SW480 (cell line): ENCODE measurements at regions not wholly inside any gene's neighbourhood (a gene's known extent, or its start where the extent isn't known, plus 50 kb on each side); places are given as distances from the start of the nearest gene placed in this dataset.
"Not testable (repeated sequence)": the region's sequence is repeated elsewhere in the genome, so short reads cannot be mapped to it uniquely, and the experiment has no call there.

ENCODE experiments used
- DNase-seq: peaks from one replicate; pipeline ENCODE4 v3.0.0-alpha.2; 2016; ENCODE audit warnings: low spot score

DNA sequence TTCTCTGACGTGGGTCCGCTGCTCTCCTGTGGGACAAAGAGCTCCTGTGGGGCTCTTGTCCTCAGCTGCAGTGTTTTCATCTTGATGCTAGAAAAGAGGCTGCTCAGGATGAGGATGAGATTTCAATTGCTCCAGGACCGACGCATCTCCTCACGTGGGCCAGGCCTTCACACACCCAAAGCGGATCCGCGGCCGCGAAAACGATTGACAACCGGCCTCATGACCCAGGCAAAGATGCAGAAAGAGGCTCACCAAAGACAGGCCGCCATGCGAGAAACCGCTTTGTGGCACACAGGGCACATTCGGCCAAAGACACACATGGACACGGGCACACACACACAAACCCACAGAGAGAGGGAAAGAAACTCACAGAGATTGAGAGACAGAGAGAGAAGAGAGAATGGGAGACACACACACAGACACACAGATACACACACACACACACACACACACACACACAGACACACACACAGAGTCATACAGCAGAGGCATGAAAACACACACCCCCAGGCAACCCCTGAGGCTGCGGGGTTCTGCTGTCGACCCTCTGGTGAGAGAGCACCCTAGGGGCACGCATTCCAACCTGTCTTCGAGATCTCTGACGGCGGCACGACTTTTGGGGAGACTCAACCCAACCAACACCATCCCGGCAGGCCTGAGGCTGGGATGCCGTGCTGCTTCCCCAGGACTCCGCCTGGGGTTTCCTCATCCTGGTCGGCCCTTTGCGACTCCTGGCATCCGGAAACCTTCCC lies 168.5 kb upstream of the ZNF337 start:
- DNase-seq = not testable (repeated sequence)

DNA sequence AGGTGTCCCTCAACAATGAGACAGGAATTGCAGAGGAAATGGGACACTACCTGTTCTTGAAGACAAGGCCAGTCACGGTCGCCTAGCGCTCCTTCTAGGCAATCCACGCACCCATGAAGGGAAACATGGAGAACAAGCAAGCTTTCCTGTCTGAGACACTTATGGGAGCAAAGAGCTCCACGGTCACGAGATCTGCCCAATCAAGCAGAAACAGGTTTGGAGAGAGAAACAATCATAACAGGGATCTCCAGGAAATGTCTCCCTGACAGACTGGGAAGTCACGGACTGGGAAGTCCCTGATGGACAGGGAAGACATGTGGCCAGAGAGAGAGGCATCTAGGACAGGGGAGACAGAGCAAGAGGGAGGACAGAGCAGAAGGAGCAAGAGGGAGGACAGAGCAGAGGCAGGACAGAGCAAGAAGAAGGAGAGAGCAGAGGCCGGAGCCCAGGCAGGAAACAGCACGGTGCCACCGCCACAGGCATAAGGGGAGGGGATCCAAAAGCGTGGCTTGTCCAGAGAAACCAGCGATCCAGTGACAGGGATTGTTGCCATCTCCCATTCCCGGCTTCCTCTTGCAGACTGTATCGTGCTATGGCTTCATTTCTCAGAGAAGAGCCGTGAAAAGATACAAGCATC lies 167.8 kb upstream of the ZNF337 start:
- no peak for DNase-seq

DNA sequence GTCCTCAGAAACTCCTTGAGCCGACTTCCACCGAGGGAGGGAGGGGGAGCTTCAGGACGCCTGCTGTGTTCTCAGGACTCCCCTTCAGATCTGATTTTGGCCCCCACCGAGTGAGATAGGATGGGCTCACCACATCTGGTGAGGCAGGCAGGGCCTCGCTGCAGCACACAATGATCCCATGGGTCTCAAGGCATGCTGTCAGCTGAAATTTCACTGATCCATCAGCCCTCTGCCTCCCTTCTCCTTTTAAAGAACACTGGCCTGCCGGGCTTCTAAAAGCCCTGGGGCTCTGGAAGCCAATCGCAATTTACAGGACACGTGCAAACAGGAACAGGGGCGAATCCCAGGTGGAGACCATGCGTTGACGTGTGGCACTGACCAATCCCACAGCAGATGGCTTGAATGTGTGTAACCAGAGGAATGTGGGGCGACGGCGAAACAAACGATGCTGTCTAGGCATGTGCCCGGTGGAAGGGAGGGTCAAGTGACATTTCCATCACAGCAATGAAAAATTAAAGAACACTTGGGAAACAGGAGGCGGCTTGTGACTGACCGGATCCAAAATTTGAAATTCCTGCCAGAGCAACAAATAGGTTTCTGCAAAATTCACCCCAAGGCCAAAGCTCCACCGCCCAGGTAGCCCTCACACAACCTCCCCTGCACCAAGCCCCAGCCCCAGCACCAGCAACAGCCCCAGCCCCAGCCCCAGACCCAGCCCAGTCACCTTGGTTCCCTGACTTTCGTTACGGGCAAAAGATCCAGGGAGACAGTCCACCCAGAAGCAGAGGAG lies 167.1 kb upstream of the ZNF337 start:
- peak; percentile 53 for DNase-seq

DNA sequence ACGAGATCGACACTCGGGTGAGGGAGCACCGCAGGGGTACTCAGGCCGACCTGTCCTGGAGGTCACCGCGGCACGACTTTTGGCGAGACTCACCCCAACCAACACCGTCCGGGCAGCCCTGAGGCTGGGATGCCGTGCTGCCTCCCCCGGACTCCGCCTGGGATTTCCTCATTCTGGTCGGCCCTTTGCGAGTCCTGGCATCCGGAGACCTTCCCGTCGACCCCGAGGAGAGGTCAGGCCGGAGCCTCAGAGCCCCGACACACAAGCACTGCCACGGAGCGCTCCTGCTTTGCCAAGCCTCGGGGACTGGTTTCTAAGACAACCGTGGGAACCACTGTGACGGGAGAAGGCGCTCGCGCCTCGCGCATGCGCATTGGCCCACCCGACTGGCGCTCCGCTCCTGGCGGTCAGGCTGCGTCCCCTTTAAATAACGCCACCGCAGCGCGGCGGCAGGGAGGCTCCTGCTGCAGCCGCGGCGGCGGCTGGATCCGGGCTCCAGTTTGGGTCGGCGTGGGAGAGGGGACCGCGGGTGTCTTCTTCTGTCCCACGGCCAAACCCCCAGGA lies 166.4 kb upstream of the ZNF337 start:
- DNase-seq = peak; percentile 86

DNA sequence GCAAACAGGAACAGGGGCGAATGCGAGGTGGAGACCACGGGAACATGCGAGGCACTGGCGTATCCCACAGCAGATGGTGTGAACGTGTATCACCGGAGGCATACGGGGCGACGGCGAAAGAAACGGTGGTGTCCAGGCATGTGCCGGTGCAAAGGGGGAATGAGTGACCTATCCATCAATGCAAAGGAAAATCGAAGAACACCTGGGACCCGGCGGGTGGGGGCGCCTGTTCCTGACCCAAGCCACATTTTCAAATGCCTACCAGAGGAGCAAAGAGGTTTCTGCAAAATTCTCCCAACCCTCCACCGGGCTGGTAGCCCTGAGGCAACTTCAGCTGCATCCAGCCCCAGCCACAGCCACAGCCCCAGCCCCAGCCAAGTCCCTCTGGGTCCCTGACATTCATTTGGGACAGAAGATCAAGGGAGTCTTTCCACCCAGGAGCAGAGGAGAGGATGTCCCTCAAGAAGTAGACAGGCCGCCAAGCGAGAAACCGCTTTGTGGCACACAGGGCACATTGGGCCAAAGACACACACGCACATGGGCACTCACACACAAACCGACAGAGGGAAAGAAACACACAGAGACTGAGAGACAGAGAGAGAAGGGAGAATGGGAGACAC lies 164.0 kb upstream of the ZNF337 start:
- no peak for DNase-seq

DNA sequence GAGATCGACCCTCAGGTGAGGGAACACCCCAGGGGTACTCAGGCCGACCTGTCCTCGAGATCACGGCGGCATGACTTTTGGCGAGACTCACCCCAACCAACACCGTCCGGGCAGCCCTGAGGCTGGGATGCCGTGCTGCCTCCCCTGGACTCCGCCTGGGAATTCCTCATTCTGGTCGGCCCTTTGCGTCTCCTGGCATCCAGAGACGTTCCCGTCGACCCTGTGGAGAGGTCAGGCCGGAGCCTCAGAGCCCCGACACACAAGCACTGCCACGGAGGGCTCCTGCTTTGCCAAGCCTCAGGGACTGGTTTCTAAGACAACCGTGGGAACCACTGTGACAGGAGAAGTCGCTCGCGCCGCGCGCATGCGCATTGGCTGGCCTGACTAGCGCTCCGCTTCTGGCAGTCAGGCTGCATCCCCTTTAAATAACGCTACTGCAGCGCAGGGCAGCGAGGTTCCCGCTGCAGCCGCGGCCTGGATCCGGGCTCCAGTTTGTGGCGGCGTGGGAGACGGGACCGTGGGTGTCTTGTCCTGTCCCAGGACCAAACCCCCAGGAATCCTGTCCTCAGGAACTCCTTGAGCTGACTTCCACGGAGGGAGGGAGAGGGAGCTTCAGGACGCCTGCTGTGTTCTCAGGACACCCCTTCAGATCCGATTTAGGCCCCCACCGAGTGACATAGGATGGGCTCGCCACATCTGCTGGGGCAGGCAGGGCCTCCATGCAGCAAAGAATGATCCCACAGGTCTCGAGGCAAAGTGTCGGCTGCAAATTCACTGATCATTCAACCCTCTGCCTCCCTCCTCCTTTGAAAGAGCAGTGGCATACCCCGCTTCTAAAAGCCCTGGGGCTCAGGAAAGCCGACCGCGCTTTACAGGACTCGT lies 163.2 kb upstream of the ZNF337 start:
- DNase-seq = peak; percentile 75

DNA sequence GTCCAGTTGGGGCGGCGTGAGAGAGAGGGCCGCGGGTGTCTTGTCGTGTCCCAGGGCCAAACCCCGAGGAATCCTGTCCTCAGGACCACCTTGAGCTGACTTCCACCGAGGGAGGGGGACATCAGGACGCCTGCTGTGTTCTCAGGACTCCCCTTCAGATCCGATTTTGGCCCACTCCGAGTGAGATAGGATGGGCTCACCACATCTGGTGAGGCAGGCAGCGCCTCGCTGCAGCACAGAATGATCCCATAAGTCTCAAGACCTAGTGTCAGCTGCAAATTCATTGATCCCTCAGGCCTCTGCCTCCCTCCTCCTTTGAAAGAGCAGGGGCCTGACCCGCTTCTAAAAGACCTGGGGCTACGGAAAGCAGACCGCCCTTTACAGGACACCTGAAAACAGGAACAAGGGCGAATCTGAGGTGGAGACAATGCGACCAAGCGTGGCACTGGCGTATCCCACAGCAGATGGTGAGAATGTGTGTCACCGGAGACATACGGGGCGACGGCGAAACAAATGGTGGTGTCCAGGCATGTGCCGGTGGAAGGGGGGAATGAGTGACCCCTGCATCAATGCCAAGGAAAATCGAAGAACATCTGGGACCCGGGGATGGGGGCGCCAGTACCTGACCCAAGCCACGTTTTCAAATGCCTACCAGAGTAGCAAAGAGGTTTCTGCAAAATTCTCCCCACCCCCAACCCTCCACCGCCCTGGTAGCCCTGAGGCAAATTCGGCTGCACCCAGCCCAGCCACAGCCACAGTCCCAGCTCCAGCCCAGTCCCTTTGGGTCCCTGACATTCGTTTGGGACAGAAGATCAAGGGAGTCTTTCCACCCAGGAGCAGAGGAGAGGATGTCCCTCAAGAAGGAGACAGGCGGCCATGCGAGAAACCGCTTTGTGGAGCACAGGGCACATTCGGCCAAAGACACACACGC lies 162.1 kb upstream of the ZNF337 start:
- no peak for DNase-seq

DNA sequence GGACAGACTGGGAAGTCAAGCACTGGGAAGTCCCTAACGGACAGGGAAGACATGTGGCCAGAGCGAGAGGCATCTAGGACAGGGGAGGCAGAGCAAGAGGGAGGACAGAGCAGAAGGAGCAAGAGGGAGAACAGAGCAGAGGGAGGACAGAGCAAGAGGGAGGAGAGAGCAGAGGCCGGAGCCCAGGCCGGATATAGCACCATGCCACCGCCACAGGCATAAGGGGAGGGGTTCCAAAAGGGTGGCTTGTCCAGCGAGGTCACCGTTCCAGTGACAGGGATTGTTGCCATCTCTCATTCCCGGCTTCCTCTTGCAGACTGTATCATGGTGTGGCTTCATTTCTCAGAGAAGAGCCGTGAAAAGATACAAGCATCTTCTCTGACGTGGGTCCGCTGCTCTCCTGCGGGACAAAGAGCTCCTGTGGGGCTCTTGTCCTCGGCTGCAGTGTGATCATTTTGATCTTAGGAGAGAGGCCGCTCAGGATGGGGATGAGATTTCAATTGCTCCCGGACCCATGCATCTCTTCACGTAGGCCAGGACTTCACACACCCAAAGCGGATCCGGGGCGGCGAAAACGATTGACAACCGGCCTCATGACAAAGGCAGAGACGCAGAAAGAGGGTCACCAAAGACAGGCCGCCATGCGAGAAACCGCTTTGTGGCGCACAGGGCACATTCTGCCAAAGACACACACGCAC lies 160.6 kb upstream of the ZNF337 start:
- DNase-seq = not testable (repeated sequence)

DNA sequence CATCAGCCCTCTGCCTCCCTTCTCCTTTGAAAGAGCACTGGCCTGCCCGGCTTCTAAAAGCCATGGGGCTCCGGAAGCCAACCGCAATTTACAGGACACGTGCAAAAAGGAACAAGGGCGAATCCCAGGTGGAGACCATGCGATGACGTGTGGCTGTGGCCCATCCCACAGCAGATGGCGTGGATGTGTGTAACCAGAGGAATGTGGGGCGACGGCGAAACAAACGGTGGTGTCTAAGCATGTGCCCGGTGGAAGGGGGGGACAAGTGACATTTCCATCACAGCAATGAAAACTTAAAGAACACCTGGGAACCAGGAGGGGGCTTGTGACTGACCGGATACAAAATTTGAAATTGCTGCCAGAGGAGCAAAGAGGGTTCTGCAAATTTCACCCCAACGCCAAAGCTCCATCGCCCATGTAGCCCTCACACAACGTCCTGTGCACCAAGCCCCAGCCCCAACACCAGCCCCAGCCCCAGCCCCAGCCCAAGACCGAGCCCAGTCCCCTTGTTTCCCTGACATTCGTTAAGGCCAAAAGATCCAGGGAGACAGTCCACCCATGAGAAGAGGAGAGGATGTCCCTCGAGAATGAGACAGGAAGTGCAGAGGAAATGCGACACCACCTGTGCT lies 159.7 kb upstream of the ZNF337 start:
- no peak for DNase-seq

DNA sequence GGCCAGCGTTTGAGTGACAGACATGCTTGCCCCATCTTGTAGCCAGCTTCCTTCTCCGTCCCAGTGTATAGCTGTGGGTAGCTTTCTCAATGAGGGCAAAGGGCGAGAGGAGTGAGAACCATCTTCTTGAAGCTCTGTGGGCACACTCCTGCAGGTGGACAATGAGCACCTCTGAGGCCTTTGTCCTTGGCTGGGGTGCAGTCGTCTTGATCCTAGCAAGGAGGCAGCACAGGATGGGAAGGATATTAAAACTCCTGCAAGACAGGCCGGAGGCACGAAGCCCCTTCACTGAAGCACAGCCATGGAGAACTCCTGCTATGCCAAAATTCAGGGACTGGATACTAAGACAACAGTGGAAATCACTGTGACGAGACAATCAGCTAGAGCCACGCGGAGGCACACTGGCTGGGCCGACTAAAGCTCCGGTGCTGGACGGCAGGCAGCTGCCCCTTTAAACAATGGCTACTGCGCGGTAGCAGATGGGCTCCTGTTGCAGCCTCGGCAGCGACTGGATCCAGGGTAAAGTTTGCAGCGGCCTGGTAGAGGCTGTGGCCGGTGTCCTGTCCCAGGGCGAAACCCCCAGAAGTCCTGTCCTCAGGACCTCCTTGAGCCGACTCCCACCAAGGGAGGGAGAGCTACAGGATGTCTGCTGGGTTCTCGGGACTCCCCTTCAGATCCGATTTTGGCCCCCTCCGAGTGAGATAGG lies 159.0 kb upstream of the ZNF337 start:
- not testable (repeated sequence) for DNase-seq

DNA sequence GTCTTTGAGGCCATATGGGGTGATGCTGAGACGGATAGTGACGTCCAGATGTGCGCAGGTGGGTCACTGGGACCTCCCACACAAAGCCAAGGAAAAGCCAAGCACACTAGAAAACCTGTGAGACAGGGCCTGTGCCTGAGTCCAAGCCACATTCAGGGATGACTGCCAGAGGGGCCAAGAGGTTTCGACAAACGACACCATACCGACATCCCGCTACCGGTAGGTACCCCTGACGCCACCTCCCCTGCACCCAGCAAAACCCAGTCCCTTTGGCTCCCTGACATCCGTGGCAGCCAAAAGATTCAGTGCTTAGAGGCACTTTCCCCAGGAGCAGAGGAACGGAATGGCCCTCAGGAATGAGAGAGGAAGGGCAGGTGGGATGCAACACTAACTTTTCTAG lies 158.0 kb upstream of the ZNF337 start:
- not testable (repeated sequence) for DNase-seq

DNA sequence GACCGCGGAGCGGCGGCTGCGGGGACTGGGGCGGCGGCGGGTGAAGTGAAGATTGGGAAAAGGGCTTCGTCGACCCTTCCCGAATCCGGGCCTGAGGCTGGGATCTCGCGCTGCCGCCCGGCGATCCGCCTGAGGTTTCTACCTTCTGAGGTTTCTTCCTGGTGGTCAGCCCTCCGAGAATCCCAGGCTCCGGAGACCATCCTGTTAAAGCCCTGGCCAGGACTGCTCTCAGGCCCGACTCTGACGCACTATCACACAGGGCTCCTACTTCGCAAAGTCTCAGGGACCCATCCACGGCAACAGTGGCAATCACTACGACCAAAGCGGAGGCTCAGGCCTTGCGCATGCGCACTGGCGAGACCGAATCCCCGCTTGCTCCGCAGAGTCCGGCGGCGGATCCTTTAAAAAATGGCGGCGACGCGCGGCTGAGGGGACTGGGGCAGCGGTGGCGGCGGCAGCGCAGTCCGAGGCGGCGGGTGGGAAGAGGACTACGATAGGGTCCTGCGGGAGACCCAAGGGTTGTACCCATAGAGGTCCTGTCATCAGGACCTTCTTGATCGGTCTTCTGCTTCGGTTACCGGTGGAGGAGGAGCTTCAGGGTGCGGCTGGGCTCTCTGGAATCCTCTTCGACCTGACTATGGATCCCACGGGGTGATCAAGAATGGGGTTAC lies 157.2 kb upstream of the ZNF337 start:
- peak; percentile 88 for DNase-seq

DNA sequence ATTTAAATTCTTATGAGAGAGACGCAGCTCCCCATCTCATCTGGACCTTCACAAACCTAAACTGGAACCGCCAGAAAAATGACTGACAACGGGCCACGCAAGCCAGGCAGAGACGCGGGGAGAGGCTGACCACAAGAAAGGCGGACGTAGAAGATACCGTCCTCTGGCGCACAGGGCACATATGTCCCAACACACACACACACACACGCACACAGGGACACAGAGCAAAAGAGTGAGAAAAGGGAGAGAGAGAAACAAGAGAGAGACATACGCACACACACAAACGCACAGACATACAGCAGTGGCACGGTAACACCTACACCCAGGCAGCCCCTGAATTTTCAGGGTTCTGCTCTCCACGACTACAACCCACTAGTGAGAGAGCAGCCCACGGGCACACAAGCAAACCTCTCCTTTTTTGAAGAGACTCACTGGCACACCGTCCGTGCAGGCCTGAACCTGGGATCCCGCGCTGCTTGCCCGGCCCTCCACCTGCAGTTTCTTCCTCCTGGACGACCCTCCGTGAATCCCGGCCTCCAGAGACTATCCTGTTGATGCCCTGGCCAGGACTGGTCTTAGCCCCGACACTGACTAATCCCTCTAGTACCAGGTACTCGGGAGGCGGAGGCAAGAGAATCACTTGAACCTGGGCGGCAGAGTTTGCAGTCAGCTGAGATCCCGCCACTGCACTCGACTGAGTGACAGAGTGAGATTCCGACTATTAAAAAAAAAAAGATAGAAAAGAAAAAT lies 156.5 kb upstream of the ZNF337 start:
- not testable (repeated sequence) for DNase-seq

DNA sequence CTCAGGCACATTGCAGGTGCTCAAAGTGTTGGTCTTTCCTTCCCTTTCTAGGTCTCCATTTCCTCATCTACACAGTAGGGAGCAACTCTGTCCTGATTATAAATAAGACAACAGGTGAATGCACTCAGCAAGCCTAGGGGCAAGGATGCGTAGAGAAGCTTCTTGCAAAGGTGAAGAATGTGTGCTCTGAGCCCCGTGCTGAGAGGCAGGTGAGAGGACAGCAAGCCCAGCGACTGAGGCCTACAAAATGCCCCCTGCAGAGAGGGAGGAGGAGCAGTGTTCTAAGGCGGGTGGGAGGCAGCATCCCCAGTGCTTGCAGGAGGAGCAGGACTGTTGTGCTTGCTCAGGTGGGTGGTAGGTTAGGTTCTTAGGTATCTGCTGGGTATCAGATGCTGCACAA lies 153.5 kb upstream of the ZNF337 start:
- DNase-seq = not testable (repeated sequence)

DNA sequence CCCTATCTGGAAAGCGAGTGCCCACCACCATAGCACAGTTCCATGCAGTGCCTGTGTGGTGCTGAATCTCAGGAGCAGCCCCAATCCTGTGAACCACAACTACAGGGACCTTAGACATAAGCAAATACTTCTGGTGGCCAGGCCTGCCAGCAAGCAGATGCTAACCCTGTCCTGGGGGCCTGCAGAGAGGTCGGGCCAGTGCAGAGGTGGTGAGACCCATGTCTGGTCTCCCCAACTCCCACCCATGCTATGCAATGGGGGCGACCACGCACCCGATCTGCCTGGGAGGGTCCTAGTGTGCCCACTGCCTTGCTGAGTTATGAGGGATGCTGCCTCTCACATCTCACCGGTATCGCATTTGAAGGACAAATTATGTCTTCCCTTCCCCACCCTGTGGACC lies 151.6 kb upstream of the ZNF337 start:
- DNase-seq = no peak

DNA sequence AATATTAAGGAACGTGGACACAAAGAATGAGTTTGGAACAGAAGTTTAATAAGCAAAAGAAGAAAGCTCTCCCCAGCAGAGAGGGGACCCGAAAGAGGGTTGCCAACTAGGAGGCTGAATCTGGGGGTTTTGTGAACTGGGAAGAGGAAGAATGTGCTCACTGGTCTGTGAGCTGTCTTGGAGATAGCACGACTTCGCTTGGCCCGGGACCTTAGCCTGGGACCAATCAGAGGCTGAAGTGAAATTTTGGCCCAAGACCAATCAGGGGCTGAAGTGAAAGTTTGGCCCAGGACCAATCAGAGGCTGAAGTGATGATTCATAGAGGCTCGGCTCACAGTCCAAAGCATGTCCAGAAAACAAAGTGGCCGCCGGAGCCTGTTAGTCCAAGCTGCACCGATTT lies 148.0 kb upstream of the ZNF337 start:
- DNase-seq = not testable (repeated sequence)

DNA sequence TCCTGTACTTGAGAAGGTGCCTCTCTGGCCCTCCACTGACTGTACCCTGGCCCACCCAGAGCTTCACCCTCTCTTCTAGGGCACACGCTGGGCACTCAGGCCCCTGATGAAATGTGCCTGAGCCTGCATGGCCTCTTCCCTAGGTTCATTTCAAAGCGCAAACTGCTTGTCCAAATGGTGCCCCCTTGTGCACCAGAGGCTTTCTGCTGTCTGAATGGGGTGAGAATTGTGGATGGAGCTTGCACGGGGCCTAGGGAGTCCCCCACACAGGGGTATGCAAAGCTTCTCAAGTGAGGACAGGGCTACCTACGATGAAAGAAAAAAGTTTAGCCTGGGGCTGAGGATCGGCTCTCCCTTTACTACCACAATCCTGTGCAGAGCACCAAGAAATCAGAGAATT lies 116.9 kb upstream of the ZNF337 start:
- not testable (repeated sequence) for DNase-seq
